ENCODE measurements at regions not wholly inside any gene's neighbourhood (a gene's known extent, or its start where the extent isn't known, plus 50 kb on each side); places are given as distances from the start of the nearest gene placed in this dataset.

DNA sequence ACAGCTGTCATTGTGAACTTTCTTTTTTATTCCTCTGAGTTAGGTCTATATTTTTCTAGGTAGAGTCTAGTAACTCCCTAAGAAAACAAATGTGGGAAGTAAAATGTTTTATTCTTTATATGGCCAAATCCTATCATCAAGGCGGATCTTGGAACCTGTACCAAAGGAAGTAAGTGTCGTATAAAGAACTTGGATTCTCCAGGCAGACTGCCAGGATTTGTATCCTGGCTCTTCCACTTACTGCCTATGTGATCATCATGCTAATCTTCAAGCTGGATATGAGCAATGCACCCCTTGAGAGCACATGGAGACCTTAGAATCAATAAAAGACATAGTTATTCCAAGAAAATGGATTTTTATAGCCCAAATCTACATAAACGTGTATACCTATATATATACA lies 286.5 kb downstream of the PCDH17 start:
- intact Hi-C loops (cut with micrococcal nuclease): no loop called here

GRCh38 chr13:57918913-57919312 lies 287.4 kb downstream of the PCDH17 start:
- Histone ChIP-seq H2AFZ (ENCODE audit: insufficient read depth, low read depth, low read length, poor library complexity, severe bottlenecking) (no peak overlapping the region), H3K4me3 (ENCODE audit: control extremely low read depth in 1 of 5, extremely low read depth in 1 of 5, insufficient read depth in 1 of 5, low read depth in 2 of 5, low read length in 4 of 5) (no peak overlapping the region), H3K4me2 (replicated peaks; ENCODE audit: low read depth, low read length, poor library complexity, severe bottlenecking) (no peak overlapping the region), H3K4me1 (ENCODE audit: control insufficient read depth in 2 of 2, insufficient read depth in 2 of 2, low read length in 2 of 2) (no peaks in the 10 kb centered on the region), H3K9ac (ENCODE audit: low read length) (no peak overlapping the region), H4K20me1 (ENCODE audit: control insufficient read depth, insufficient read depth, low read length, poor library complexity, severe bottlenecking) (no peaks in the 10 kb centered on the region), H3K27ac (ENCODE audit: low read length in 2 of 2) (no peak overlapping the region), H3K79me2 (ENCODE audit: control insufficient read depth, insufficient read depth, low read length) (no peaks in the 10 kb centered on the region), H3K27me3 (replicated peaks in 1 of 4; ENCODE audit: control extremely low read depth in 1 of 4, control insufficient read depth in 3 of 4, insufficient read depth in 4 of 4, low read length in 3 of 4) (no peaks in the 10 kb centered on the region), H3K36me3 (replicated peaks in 1 of 2; ENCODE audit: control extremely low read depth in 1 of 2, control insufficient read depth in 1 of 2, extremely low read depth in 1 of 2, insufficient read depth in 2 of 2, low read length in 1 of 2) (no peaks in the 10 kb centered on the region), H3K9me3 (ENCODE audit: control extremely low read depth in 1 of 3, control insufficient read depth in 2 of 3, insufficient read depth in 1 of 3, low read length in 2 of 3) (no peaks in the 10 kb centered on the region)
- ChIA-PET POLR2A (no interaction called here), CTCF (no interaction called here)
- intact Hi-C loops (cut with micrococcal nuclease): no loop called here
- H3K9me3 Mint-ChIP-seq (ENCODE audit: insufficient read depth): peaks cover 3% of the 10 kb centered on the region
- H3K27me3 Mint-ChIP-seq: no peaks in the 10 kb centered on the region
- 83% methylated on average over 1 of the region's 2 CpGs for WGBS (ENCODE audit: insufficient coverage)
- H3K4me3 Mint-ChIP-seq: no peak overlapping the region
- H3K27ac Mint-ChIP-seq: no peak overlapping the region
- ATAC-seq (ENCODE audit: low read depth): no peak
- H3K4me1 Mint-ChIP-seq: no peaks in the 10 kb centered on the region
- DNase-seq: no peak
- no peak for TF ChIP-seq CTCF (IDR thresholded peaks at IDR 0.05)
- TF ChIP-seq EZH2 (IDR thresholded peaks at IDR 0.05; ENCODE audit: borderline replicate concordance, insufficient read depth, low read depth, low read length, poor library complexity, severe bottlenecking): no peak

More for the DNA sequence above, 286.5 kb downstream of the PCDH17 start:
- ATAC-seq (ENCODE audit: low read depth) (no peak), DNase-seq (no peak)
- Histone ChIP-seq H3K4me1 (ENCODE audit: control insufficient read depth in 2 of 2, insufficient read depth in 2 of 2, low read length in 2 of 2) (no peaks in the 10 kb centered on the region), H2AFZ (ENCODE audit: insufficient read depth, low read depth, low read length, poor library complexity, severe bottlenecking) (no peak overlapping the region), H4K20me1 (ENCODE audit: control insufficient read depth, insufficient read depth, low read length, poor library complexity, severe bottlenecking) (no peaks in the 10 kb centered on the region), H3K9ac (ENCODE audit: low read length) (no peak overlapping the region), H3K36me3 (replicated peaks in 1 of 2; ENCODE audit: control extremely low read depth in 1 of 2, control insufficient read depth in 1 of 2, extremely low read depth in 1 of 2, insufficient read depth in 2 of 2, low read length in 1 of 2) (no peaks in the 10 kb centered on the region), H3K27ac (ENCODE audit: low read length in 2 of 2) (no peak overlapping the region), H3K9me3 (ENCODE audit: control extremely low read depth in 1 of 3, control insufficient read depth in 2 of 3, insufficient read depth in 1 of 3, low read length in 2 of 3) (no peaks in the 10 kb centered on the region), H3K79me2 (ENCODE audit: control insufficient read depth, insufficient read depth, low read length) (no peaks in the 10 kb centered on the region), H3K4me2 (replicated peaks; ENCODE audit: low read depth, low read length, poor library complexity, severe bottlenecking) (no peak overlapping the region), H3K27me3 (replicated peaks in 1 of 4; ENCODE audit: control extremely low read depth in 1 of 4, control insufficient read depth in 3 of 4, insufficient read depth in 4 of 4, low read length in 3 of 4) (no peaks in the 10 kb centered on the region), H3K4me3 (ENCODE audit: control extremely low read depth in 1 of 5, extremely low read depth in 1 of 5, insufficient read depth in 1 of 5, low read depth in 2 of 5, low read length in 4 of 5) (no peak overlapping the region)
- no peak for TF ChIP-seq CTCF (IDR thresholded peaks at IDR 0.05)
- no peak for TF ChIP-seq EZH2 (IDR thresholded peaks at IDR 0.05; ENCODE audit: borderline replicate concordance, insufficient read depth, low read depth, low read length, poor library complexity, severe bottlenecking)
- WGBS (ENCODE audit: insufficient coverage): no CpG with 5 or more reads among the region's 3 CpGs
- peaks cover 3% of the 10 kb centered on the region for H3K9me3 Mint-ChIP-seq (ENCODE audit: insufficient read depth)
- CTCF ChIA-PET: no interaction called here
- no peaks in the 10 kb centered on the region for H3K27me3 Mint-ChIP-seq
- no peaks in the 10 kb centered on the region for H3K4me1 Mint-ChIP-seq
- no peak overlapping the region for H3K27ac Mint-ChIP-seq
- H3K4me3 Mint-ChIP-seq: no peak overlapping the region
- POLR2A ChIA-PET: no interaction called here
